ENCODE measurements at regions not wholly inside any gene's neighbourhood (a gene's known extent, or its start where the extent isn't known, plus 50 kb on each side); places are given as distances from the start of the nearest gene placed in this dataset.
"Not testable (repeated sequence)": the region's sequence is repeated elsewhere in the genome, so short reads cannot be mapped to it uniquely, and the experiment has no call there.

- no peak for DNase-seq (ENCODE audit: low read depth in 2 of 2)
Observed at GRCh38 chr4:53716471-53717063, 125.3 kb upstream of the LNX1 start.

- DNase-seq (ENCODE audit: low read depth in 2 of 2), result no peak
Observed at GRCh38 chr4:53716011-53716410, 124.7 kb upstream of the LNX1 start.

DNA sequence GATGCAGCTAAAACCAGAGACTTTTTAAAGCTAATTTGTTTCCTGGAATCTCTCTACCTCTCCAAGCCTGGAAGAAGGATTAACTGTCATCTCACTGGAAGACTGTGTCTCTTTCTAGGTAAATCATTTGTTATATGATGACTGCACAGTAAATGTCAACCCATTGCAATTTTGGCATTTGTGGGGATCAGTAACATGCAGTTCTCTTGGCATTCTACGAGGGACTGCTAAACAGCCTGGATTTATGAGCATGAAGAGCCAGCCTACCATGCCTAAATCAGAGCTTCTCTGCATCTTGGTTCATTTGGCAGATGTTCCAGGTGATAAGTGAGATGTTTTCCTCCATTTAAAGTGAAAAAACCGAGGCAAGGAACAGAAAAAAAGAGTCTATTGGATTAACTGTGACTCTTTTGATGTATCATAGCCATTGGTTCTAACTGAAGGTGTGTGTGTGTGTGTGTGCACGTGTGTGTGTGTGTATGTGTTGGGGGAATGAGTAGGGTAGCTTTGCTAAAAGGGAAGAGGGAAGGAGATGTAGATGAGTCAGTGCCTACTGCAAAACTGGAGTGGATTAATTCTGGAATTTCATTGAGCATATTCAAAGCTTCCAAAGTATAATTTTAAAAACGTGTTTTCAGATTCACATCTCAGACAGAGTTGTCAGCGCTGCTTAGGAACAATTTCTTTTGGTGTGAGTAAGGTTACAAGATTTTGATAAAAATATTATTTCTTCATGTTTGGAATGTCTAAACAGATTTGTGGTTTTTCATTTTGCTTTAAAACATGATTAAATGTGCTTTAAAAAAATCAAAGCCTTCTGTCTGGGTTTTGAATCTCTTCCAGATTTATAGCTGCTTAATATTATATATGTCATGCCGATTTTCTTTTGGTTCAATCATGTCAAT is 123.2 kb upstream of the LNX1 start:
- no peak for DNase-seq (ENCODE audit: low read depth in 2 of 2)

GRCh38 chr4:53713767-53714166 is 122.5 kb upstream of the LNX1 start:
- DNase-seq (ENCODE audit: low read depth in 2 of 2), result no peak

DNA sequence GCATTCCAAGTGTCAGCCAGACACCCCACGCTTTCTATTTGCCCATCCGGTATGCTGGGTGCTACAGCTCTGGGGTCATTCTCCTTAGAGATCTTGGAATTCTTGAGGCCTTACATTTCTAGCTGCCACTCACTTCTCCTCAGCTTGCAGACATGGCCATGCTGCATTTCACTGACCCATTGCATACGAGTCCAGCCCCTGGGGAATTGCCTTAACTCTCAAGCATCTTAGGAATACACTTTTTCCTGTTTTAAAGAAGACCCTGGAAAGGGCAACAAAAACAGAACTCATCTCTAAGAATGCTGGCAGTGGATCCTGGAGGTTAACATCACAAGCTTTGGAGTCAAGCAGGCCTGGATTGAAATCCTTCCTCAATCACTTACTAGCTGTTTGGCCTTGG is 122.0 kb upstream of the LNX1 start:
- DNase-seq (ENCODE audit: low read depth in 2 of 2), result no peak

DNA sequence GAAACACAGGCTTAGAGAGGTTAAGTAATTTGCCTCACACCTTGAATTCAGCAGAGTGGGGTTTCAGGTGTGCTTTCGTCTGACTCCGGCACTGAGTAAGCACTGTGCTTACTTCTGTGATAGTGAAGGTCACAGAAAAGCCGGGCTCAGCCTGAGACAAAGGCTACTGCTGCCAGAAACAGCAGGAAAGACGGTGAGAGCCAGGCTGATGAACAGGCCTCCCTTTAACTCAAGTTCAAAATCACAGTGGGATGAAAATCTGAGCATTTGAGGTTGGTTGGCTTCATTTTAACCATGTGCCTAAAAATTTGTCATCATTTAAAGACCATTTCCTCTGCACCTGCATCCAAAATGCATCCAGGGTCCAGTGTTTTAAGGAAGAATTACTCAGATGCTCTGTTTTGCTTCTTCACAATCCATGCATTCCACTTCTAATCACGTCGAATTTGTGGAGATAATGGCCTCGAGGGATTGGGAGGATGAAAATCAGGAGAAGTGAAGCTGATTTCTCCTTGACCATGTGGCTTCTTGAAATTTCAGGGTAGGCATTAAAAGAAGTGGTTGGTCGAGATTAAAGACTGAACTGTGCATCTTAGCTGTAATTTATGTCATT is 121.2 kb upstream of the LNX1 start:
- DNase-seq (ENCODE audit: low read depth in 2 of 2), result no peak

DNA sequence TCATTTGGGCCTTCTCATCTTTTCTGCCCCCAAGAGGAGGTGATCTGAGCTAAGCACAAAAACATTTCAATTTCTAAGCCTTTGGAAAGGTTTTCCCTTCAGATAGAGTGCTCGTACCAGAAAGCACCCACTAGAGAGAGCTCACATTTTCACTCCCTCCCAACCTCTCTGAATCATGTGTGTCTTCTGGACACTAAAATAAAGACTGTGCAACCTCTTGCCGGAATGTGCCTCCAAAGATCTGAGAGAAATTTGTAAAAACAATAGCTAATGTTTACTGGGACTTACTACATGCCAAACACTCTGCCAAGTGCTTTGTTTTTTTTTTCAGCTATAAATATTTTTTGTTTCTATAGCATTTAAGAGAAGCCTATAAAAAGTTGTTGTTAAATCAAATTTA is 120.6 kb upstream of the LNX1 start:
- DNase-seq (ENCODE audit: low read depth in 2 of 2), result no peak

- DNase-seq (ENCODE audit: low read depth in 2 of 2), result no peak
Observed at GRCh38 chr4:53709693-53710092, 118.4 kb upstream of the LNX1 start.

DNA sequence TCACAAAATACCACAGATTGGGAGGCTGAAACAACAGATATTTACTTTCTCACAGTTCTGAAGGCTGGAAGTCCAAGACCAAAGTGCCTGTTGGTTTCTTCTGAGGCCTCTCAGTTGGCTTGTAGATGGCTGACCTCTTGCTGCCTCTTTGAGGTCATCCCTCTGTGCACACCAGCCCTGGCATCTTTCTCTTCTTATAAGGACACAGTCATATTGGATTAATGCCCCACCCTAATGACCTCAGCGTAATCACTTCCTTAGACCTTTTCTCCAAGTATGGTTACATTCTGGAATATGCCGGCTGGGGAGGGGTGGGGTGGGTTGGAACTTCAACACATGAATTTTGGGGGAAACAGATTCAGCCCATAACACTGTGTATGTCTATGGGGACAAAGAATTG is 116.2 kb upstream of the LNX1 start:
- no peak for DNase-seq (ENCODE audit: low read depth in 2 of 2)

DNA sequence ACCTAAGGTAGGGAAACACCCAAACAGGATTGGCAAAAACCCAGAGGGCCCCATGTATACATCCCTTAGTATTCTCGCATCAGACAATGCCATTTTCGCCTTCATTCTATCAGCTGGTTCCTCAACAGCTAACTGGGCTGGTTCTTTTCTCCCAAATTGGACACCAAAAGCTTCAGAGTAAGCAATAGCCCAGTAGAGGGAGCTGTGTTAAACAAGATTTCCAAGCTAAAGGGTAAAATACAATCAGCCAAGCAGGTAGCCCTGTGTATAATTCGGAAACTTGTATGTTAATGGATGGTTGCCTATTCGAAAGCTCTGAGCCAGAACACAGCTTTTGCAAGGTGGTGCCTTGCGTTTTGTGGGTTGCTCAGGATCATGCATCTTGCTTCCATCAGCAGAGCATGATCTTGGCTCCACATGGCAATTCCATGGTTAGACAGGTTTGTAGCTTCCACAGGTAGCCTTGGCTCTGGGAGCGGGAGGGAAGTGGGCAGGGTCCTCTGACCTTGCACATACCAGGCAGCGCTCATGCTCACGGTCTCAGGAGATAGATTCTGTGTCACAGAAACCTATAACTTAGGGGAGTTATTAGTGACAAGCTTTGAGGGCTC is 115.2 kb upstream of the LNX1 start:
- DNase-seq (ENCODE audit: low read depth in 2 of 2), result no peak

GRCh38 chr4:53705972-53706371 is 114.7 kb upstream of the LNX1 start:
- DNase-seq (ENCODE audit: low read depth in 2 of 2), result no peak

DNA sequence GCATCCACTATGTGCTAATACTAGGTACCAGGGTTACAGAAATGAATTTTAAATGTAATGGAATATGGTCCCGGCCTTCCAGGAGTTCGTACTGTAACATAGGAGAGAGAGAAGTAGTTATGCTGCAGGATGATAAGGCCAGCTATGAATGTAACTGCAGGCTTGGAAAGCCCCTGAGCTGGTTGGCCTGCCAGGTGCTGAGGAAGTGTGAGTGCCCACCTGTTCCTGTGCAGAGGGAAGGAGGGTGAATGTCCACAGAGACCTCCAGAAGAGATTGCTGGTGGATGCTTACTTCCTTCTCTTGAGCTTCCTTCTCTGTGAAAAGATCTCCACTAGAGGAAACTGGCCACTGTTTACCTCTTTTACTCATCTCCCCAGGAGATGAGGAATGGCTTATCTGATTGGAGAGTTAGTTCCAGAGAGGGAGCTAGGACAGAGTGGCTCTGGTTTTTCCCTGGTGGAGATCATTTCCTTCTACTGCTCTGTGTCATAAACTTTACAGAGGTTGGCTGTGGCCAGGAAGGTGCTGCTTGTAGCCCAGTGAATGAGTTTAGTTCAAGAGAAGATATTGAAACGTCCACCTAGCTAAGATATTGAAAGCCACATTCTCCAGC is 114.0 kb upstream of the LNX1 start:
- DNase-seq (ENCODE audit: low read depth in 2 of 2), result no peak

DNA sequence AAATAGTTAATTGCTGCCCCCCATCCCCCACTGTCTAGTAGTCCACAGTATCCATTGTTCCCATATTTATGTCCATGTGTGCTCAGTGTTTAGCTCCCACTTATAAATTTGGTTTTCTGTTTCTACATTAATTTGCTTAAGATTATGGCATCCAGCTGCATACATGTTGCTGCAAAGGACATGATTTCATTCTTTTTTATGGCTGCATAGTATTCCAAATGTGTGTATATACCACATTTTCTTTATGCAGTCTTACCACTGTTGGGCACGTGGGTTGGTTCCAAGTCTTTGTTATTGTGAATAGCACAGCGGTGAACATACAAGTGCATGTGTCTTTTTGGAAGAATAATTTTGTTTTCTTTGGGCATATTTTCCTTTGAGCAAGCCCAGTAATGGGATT is 113.0 kb upstream of the LNX1 start:
- no peak for DNase-seq (ENCODE audit: low read depth in 2 of 2)

GRCh38 chr4:53703267-53703655 is 112.0 kb upstream of the LNX1 start:
- no peak for DNase-seq (ENCODE audit: low read depth in 2 of 2)

DNA sequence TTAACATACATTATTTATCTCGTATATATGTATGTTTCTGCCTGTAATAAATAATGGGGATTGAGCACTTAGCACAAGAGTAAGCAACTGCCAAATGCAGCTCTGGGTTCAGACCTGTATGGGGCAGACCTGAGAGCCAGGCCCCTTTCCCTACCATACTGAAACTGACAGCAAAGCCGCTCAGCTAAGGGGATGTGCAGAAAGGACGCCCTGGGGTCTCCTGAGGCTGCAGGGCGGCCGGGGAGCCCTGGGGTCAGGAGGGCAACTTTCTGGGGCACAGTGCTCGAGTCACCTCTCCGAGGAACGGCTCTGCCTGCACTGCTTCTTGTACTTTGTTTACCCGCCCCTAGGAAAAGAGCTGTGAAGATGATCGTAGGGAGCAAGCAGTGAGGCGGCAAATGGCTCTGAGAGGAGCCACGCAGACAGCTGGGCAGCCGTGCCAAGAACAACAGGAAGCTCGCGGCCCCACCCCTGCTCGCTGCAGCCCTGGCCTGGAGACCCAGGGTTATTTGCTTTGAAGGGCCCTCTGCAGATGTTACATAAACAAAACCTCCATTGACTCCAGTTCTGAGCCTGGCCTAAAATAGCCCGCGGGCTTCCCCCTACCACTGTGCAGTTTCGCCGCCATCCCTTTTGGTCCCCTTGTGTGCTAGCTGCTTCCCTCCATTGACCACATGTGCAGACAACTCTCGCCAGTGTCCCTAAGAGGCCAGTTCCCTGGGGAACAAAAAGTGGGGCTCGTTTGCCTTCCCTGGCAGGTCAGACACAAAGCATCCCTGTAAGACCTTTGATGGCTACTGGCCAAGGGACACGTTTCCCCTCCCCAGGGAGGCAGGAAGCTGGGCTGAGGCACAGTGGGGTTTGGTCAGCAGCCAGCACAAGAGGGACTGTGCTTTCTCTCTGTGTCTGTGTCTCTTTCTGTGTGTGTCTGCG is 111.3 kb upstream of the LNX1 start:
- DNase-seq (ENCODE audit: low read depth in 2 of 2), result no peak

- not testable (repeated sequence) for DNase-seq (ENCODE audit: low read depth in 2 of 2)
Observed at GRCh38 chr4:53701260-53701659, 110.0 kb upstream of the LNX1 start.

GRCh38 chr4:53699310-53699709 is 108.0 kb upstream of the LNX1 start:
- not testable (repeated sequence) for DNase-seq (ENCODE audit: low read depth in 2 of 2)

GRCh38 chr4:53697016-53697685 is 105.9 kb upstream of the LNX1 start:
- DNase-seq (ENCODE audit: low read depth in 2 of 2), result no peak

DNA sequence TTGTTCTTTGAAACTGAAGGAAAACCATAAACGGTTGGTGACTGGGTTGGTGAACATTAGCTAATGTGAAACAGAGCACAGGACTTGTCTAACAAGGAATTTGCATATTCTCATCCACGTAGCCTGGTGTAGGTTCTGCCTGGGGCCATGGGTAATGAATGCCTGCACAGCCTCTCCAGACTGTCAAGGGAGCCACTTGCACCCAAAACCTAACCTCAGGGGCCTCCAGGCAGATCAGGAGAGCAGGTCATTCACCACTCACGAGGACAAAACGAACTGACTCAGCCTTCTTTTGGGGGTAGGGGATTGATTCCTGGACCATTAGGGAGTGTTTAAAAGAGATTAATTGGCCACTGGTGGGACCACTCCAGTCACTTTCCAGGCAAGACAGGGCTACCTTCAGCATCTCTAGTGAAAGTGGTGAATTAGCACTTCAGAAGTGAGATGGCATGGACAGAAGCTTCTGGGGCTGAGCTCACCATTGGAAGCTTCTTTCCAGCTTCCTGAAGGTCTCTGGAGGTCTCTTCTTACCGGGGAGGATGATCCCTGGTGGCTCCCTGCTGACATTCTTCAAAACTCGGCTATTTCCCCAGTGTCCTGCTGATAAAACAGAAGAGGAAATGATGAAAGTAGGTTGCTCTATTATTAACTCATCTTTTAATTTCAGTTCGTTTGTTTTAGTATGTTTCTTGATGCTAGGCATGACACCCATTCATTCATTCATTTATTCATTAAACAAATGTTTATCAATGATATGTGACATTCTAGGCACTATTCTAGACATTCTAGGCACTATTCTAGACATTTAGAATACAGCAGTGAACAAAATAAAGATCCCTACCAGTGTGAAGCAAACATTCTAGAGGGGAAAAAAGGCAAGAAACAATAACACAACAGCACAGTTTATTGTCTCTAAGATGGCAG is 104.5 kb upstream of the LNX1 start:
- no peak for DNase-seq (ENCODE audit: low read depth in 2 of 2)
